ENCODE measurements at regions not wholly inside any gene's neighbourhood (a gene's known extent, or its start where the extent isn't known, plus 50 kb on each side); places are given as distances from the start of the nearest gene placed in this dataset.

DNA sequence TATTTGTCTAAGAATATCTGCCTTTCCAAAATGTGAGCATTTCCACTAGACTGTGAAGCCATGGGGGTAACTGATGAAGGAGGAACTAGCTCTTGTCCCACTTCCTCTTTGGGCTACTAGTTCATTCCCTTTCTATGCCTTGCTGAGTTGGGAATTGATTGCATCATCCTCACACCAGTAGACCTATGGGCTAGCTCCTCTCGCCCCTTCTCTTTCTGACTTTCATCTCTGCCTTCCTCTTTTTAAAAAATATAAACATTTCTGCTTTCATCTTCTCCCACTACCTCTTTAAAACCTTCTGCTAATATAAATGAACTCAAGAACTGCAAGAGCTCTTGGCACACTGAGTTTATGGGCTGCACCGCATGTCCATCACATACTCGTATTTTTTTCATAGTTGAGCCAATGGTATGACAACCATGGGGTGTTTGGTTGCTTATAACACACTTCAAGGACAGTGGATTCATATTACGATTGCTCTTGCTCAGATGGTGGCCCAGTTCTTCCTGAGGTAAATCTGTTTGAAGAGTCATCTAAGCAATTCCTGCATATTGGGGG lies 182.0 kb downstream of the REEP3 start:
- TF ChIP-seq, protein P1, sequence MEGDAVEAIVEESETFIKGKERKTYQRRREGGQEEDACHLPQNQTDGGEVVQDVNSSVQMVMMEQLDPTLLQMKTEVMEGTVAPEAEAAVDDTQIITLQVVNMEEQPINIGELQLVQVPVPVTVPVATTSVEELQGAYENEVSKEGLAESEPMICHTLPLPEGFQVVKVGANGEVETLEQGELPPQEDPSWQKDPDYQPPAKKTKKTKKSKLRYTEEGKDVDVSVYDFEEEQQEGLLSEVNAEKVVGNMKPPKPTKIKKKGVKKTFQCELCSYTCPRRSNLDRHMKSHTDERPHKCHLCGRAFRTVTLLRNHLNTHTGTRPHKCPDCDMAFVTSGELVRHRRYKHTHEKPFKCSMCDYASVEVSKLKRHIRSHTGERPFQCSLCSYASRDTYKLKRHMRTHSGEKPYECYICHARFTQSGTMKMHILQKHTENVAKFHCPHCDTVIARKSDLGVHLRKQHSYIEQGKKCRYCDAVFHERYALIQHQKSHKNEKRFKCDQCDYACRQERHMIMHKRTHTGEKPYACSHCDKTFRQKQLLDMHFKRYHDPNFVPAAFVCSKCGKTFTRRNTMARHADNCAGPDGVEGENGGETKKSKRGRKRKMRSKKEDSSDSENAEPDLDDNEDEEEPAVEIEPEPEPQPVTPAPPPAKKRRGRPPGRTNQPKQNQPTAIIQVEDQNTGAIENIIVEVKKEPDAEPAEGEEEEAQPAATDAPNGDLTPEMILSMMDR (IDR thresholded peaks at IDR 0.05; ENCODE audit: low read length): no peak
- TF ChIP-seq EZH2phosphoT487 (IDR thresholded peaks at IDR 0.05; ENCODE audit: low read length) (no peak), EZH2 (optimal IDR thresholded peaks at IDR 0.05; ENCODE audit: low read depth, low read length) (no peak)

Measured in MM.1S (cell line).